ENCODE measurements at regions not wholly inside any gene's neighbourhood (a gene's known extent, or its start where the extent isn't known, plus 50 kb on each side); places are given as distances from the start of the nearest gene placed in this dataset.

- H3K9me3 ChIP-seq = no peaks in the 10 kb centered on the region
- no peaks in the 10 kb centered on the region for H3K27me3 ChIP-seq
- TF ChIP-seq CTCF (IDR thresholded peaks at IDR 0.05; ENCODE audit: low read depth, low read length) = no peak
- H3K36me3 ChIP-seq = no peaks in the 10 kb centered on the region
- no peak overlapping the region for H3K4me3 ChIP-seq (ENCODE audit: low read depth, low read length)
- H3K4me1 ChIP-seq = no peaks in the 10 kb centered on the region
- DNase-seq = no peak
Observed at GRCh38 chr20:11117808-11118528, 444.2 kb upstream of the JAG1 start.

- Histone ChIP-seq H3K27me3 (no peaks in the 10 kb centered on the region), H3K9me3 (no peaks in the 10 kb centered on the region), H3K4me3 (ENCODE audit: low read depth, low read length) (no peak overlapping the region), H3K4me1 (no peaks in the 10 kb centered on the region), H3K36me3 (no peaks in the 10 kb centered on the region)
- no peak for TF ChIP-seq CTCF (IDR thresholded peaks at IDR 0.05; ENCODE audit: low read depth, low read length)
- no peak for DNase-seq
Observed at GRCh38 chr20:11118802-11119380, 445.1 kb upstream of the JAG1 start.

- no peak for TF ChIP-seq CTCF (IDR thresholded peaks at IDR 0.05; ENCODE audit: low read depth, low read length)
- H3K4me1 ChIP-seq = no peaks in the 10 kb centered on the region
- DNase-seq = no peak
- no peaks in the 10 kb centered on the region for H3K27me3 ChIP-seq
- H3K9me3 ChIP-seq = no peaks in the 10 kb centered on the region
- H3K36me3 ChIP-seq = no peaks in the 10 kb centered on the region
- H3K4me3 ChIP-seq (ENCODE audit: low read depth, low read length) = no peak overlapping the region
Observed at GRCh38 chr20:11119573-11119972, 445.8 kb upstream of the JAG1 start.

- Histone ChIP-seq H3K27me3 (no peaks in the 10 kb centered on the region), H3K4me1 (no peaks in the 10 kb centered on the region), H3K36me3 (no peaks in the 10 kb centered on the region), H3K4me3 (ENCODE audit: low read depth, low read length) (no peak overlapping the region), H3K9me3 (no peaks in the 10 kb centered on the region)
- no peak for DNase-seq
- TF ChIP-seq CTCF (IDR thresholded peaks at IDR 0.05; ENCODE audit: low read depth, low read length) = no peak
Observed at GRCh38 chr20:11120431-11120830, 446.6 kb upstream of the JAG1 start.

- Histone ChIP-seq H3K4me1 (no peaks in the 10 kb centered on the region), H3K9me3 (no peaks in the 10 kb centered on the region), H3K27me3 (no peaks in the 10 kb centered on the region), H3K36me3 (no peaks in the 10 kb centered on the region), H3K4me3 (ENCODE audit: low read depth, low read length) (no peak overlapping the region)
- no peak for DNase-seq
- no peak for TF ChIP-seq CTCF (IDR thresholded peaks at IDR 0.05; ENCODE audit: low read depth, low read length)
Observed at GRCh38 chr20:11124849-11125505, 451.2 kb upstream of the JAG1 start.

- Histone ChIP-seq H3K9me3 (no peaks in the 10 kb centered on the region), H3K36me3 (no peaks in the 10 kb centered on the region), H3K4me3 (ENCODE audit: low read depth, low read length) (no peak overlapping the region), H3K27me3 (no peaks in the 10 kb centered on the region), H3K4me1 (no peaks in the 10 kb centered on the region)
- no peak for DNase-seq
- TF ChIP-seq CTCF (IDR thresholded peaks at IDR 0.05; ENCODE audit: low read depth, low read length) = no peak
Observed at GRCh38 chr20:11128220-11128718, 454.5 kb upstream of the JAG1 start.
